B cell (primary cell): ENCODE measurements at regions not wholly inside any gene's neighbourhood (a gene's known extent, or its start where the extent isn't known, plus 50 kb on each side); places are given as distances from the start of the nearest gene placed in this dataset.

ENCODE experiments used
- EZH2 ChIP-seq: IDR thresholded peaks from 2 replicates; pipeline ENCODE4 v1.6.1; 2012; ENCODE audit warnings: borderline replicate concordance, low read depth, mild to moderate bottlenecking, moderate library complexity, low read length; ENCODE audit not compliant: insufficient read depth, poor library complexity, severe bottlenecking
- TF ChIP-seq, protein P1 (sequence below): fragments of 200-600 bp; IDR thresholded peaks from one replicate; pipeline ENCODE4 v1.8.0; 2022; ENCODE audit warnings: antibody characterized with exemption, mild to moderate bottlenecking

DNA sequence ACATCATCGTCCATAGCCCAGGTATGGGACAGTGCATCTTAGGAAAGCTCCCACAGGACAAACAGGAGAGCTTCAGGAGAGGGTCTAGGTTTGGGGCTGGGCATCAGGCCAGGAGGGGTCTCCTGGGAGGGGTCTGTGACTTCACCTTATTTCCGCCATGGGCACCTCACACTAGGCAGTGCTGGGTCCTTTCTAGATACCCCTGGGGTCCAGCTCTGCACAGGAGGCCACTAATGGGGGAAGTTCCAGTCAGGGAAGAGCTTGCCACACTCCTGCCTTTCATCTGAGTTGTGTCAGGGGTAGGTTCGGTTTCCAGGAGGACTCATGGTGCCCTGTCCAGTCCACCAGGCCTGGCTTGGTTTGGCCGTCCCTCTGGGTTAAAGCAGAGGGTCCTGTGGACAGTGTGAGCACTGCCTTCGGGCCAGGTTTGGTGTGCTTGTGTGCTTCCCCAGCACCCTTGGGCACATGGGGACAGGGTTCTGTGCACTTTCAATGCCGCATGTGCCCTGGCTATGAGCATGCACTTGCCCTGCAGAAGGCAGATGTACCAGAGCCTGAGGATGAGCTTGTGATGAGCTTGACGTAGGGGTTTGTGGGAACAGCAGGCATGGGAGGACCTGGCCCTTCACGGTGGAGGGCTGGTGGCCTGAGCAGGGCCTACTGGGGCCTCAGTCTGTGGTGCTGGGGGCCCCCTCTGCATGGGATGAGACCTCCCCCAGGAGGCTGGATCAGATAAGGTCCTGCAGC, 377.7 kb upstream of the NUPR2 start:
- TF ChIP-seq, protein P1, sequence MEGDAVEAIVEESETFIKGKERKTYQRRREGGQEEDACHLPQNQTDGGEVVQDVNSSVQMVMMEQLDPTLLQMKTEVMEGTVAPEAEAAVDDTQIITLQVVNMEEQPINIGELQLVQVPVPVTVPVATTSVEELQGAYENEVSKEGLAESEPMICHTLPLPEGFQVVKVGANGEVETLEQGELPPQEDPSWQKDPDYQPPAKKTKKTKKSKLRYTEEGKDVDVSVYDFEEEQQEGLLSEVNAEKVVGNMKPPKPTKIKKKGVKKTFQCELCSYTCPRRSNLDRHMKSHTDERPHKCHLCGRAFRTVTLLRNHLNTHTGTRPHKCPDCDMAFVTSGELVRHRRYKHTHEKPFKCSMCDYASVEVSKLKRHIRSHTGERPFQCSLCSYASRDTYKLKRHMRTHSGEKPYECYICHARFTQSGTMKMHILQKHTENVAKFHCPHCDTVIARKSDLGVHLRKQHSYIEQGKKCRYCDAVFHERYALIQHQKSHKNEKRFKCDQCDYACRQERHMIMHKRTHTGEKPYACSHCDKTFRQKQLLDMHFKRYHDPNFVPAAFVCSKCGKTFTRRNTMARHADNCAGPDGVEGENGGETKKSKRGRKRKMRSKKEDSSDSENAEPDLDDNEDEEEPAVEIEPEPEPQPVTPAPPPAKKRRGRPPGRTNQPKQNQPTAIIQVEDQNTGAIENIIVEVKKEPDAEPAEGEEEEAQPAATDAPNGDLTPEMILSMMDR: no peak
- no peak for TF ChIP-seq EZH2
